NT2/D1 (cell line): ENCODE measurements at regions not wholly inside any gene's neighbourhood (a gene's known extent, or its start where the extent isn't known, plus 50 kb on each side); places are given as distances from the start of the nearest gene placed in this dataset.

Experiments
- DNase-seq: peaks from one replicate; pipeline ENCODE4 v3.0.0-alpha.2; 2011; ENCODE audit warnings: low read depth, low spot score
- H3K27me3 ChIP-seq: 2 replicates; pipeline ENCODE4 v1.6.0; 2011; ENCODE audit warnings: mild to moderate bottlenecking; ENCODE audit not compliant: insufficient read length, insufficient read depth
- H3K36me3 ChIP-seq: 2 replicates; pipeline ENCODE4 v1.6.1; 2011; ENCODE audit warnings: mild to moderate bottlenecking, low read length, mixed read lengths; ENCODE audit not compliant: insufficient read depth, insufficient read length
- H3K4me1 ChIP-seq: 2 replicates; pipeline ENCODE4 v1.5.1; 2011; ENCODE audit not compliant: insufficient read depth, insufficient read length
- H3K4me3 ChIP-seq: 2 replicates; pipeline ENCODE4 v1.5.1; 2011; ENCODE audit warnings: low read depth; ENCODE audit not compliant: insufficient read length
- H3K9ac ChIP-seq: 2 replicates; pipeline ENCODE4 v1.6.0; 2011; ENCODE audit warnings: low read depth; ENCODE audit not compliant: insufficient read length
- H3K9me3 ChIP-seq: 2 replicates; pipeline ENCODE4 v1.5.1; 2011; ENCODE audit warnings: mild to moderate bottlenecking, low read length; ENCODE audit not compliant: insufficient read depth
- SUZ12 ChIP-seq: IDR thresholded peaks from 2 replicates; pipeline ENCODE4 v1.6.1; 2011; ENCODE audit not compliant: insufficient read length, insufficient read depth; ENCODE audit errors: extremely low read depth
- YY1 ChIP-seq: IDR thresholded peaks from 2 replicates; pipeline ENCODE4 v1.6.1; 2011; ENCODE audit not compliant: insufficient read length, insufficient read depth
- ZNF274 ChIP-seq: IDR thresholded peaks from 2 replicates; pipeline ENCODE4 v1.6.1; 2011; ENCODE audit warnings: mild to moderate bottlenecking, low read depth, low read length

DNA sequence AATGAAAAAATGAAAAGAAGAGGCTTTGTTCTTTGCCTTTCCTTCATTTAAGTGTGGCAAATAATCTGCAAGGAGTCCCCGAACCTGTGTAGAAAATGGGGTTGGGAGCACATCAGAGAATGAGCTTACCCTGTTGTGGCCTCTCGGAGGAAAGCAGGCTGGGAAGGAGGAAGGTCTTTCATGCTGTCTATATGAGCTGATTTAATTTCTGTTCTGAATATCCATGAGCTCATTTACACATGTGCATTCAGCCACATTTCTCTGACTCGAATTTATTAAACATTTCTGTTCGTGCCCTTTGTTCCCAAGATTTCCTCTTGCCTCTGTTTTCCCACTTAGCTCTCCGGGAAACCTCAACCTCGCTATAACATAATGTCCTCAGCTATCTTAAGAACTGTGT lies 584.4 kb upstream of the CDH4 start:
- no peak for DNase-seq
- no peaks in the 10 kb centered on the region for H3K9me3 ChIP-seq
- no peaks in the 10 kb centered on the region for H3K4me1 ChIP-seq
- H3K4me3 ChIP-seq: no peak overlapping the region
- H3K9ac ChIP-seq: no peak overlapping the region
- TF ChIP-seq SUZ12 (no peak), ZNF274 (no peak), YY1 (no peak)
- H3K36me3 ChIP-seq: no peaks in the 10 kb centered on the region
- H3K27me3 ChIP-seq: peaks cover 3% of the 10 kb centered on the region

DNA sequence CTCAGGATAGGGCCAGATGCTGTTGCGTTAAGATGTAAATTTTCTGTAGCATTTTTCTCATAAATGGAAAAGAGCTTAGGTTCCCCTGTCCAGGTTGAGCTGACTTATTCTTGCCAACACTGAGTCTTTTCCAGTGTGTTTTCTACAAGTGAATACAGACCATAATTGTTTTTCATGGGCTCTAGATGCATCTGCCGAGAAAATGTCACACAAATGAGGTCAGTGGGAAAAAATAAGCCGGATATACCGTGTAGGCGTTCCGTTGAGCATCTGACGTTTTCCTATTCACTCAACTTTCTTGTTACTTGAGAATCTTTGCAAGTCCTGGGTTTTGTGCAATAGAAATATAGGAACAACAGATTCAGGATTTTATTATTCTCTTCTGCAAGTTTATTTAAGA lies 582.9 kb upstream of the CDH4 start:
- Histone ChIP-seq H3K9ac (no peak overlapping the region), H3K4me1 (no peaks in the 10 kb centered on the region), H3K9me3 (no peaks in the 10 kb centered on the region), H3K36me3 (no peaks in the 10 kb centered on the region), H3K4me3 (no peak overlapping the region), H3K27me3 (peaks cover 3% of the 10 kb centered on the region)
- no peak for DNase-seq
- TF ChIP-seq YY1 (no peak), SUZ12 (no peak), ZNF274 (no peak)

DNA sequence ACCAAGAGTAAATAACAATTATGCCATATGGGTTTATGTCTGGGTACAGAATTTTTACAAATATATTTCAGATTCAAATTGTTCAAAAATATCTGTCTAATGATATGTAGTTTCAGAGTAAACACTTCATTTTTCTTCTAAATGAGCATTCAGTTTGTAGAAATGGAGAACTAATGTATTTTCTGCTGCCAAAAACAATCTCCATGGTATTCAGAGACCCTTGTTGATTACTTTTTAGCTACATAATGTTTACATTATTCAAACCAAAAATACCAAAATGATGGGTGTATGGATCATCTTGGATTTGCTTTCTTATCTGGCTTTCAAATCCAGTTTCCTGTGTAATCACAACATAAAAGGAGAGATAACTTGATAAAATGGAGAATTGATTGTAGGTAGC lies 576.0 kb upstream of the CDH4 start:
- H3K4me1 ChIP-seq: no peaks in the 10 kb centered on the region
- no peak for DNase-seq
- no peak overlapping the region for H3K9ac ChIP-seq
- peaks cover 3% of the 10 kb centered on the region for H3K27me3 ChIP-seq
- H3K4me3 ChIP-seq: no peak overlapping the region
- H3K9me3 ChIP-seq: no peaks in the 10 kb centered on the region; the same call in 1 of the 2 replicates
- no peaks in the 10 kb centered on the region for H3K36me3 ChIP-seq
- TF ChIP-seq SUZ12 (no peak), YY1 (no peak), ZNF274 (no peak)

DNA sequence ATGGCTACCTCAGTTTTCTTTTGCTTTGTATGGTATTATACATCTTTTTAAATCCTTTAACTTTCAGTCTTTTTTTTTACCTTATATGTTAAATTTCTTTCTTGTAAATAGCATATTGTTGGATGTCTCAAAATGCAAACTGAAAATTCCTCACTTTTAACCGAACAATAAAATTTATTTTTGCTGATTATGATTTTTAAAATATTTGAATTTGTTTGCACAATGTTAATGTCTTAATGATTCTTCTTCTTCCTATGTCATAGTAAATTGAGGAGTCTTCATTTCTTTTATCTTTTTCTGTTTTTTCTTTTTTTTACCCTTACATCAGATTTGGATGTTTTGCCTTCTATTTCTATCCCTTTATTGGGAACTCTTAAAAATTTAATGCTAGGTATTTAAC lies 574.2 kb upstream of the CDH4 start:
- TF ChIP-seq SUZ12: no peak
- TF ChIP-seq YY1: no peak
- no peak for TF ChIP-seq ZNF274
- Histone ChIP-seq H3K9me3 (peaks cover 7% of the 10 kb centered on the region), H3K36me3 (no peaks in the 10 kb centered on the region), H3K4me3 (no peak overlapping the region), H3K27me3 (no peaks in the 10 kb centered on the region), H3K4me1 (no peaks in the 10 kb centered on the region), H3K9ac (no peak overlapping the region)
- DNase-seq: no peak

DNA sequence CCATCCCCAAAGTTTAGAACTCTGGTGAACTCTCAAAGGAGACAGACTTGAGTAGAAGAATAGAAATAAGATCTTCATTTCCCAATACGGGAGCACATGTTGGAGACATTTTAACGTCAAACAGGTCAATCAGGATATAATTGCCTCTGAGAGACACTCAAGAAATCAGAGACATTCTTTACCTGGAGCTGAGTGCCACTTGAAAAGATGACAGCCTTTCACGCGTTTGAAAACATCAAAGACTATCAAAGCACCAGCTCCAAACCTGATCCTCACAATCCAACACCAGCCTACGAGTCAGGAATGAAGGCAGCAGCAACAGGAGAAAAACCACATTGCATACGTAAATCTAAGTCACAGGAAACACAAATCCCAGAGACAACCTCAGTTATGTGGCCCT lies 571.5 kb upstream of the CDH4 start:
- no peak for DNase-seq
- Histone ChIP-seq H3K9me3 (peaks cover 7% of the 10 kb centered on the region), H3K27me3 (no peaks in the 10 kb centered on the region), H3K4me3 (no peak overlapping the region), H3K36me3 (no peaks in the 10 kb centered on the region), H3K9ac (no peak overlapping the region), H3K4me1 (no peaks in the 10 kb centered on the region)
- TF ChIP-seq SUZ12 (no peak), ZNF274 (no peak), YY1 (no peak)

DNA sequence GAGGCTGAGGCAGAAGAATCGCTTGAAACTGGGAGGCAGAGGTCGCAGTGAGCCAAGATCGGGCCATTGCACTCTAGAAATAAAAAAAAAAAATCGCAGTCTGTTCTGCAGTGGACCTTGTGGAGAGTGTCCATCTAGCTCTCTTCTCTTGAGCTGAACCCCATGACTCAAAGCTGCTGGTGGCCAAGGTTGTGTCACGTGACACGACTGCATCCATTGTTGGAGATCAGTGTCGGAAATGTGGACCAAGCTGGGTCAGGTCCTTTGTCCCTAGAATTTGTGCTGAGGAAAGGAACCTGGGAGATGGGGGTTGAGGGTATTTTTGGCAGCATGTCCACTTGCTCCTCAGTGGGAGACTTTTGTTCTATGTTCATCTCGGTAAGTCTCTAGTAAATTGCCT lies 564.8 kb upstream of the CDH4 start:
- DNase-seq: no peak
- no peaks in the 10 kb centered on the region for H3K27me3 ChIP-seq
- no peak overlapping the region for H3K4me3 ChIP-seq
- H3K4me1 ChIP-seq: no peaks in the 10 kb centered on the region
- TF ChIP-seq YY1 (no peak), SUZ12 (no peak), ZNF274 (no peak)
- H3K9ac ChIP-seq: no peak overlapping the region
- H3K9me3 ChIP-seq: no peaks in the 10 kb centered on the region; the same call in 1 of the 2 replicates
- no peaks in the 10 kb centered on the region for H3K36me3 ChIP-seq

DNA sequence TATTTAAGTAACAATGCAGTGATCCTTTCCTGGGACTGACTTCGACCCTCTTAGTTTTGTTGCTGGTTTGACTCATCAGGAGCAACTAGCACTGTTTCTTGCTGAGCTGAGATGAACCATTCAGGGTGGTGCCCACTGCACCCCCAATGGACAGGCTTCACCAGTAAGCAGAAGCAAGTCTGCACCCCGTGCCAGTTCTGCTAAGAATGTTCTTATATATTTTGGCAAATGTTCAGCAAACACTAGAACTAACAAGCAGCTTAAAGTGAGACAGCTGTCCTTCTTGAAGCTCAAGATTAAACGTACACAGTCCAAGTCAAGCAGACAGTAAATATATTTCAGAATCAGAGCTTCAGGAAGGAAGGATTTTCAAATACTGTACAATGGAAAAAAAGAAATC lies 561.3 kb upstream of the CDH4 start:
- DNase-seq: no peak
- Histone ChIP-seq H3K4me3 (no peak overlapping the region), H3K9ac (no peak overlapping the region), H3K9me3 (no peaks in the 10 kb centered on the region; the same call in 1 of the 2 replicates), H3K27me3 (no peaks in the 10 kb centered on the region), H3K36me3 (no peaks in the 10 kb centered on the region), H3K4me1 (no peaks in the 10 kb centered on the region)
- no peak for TF ChIP-seq YY1
- TF ChIP-seq SUZ12: no peak
- TF ChIP-seq ZNF274: no peak
